Stomach smooth muscle (tissue), 2 donors: ENCODE measurements at regions not wholly inside any gene's neighbourhood (a gene's known extent, or its start where the extent isn't known, plus 50 kb on each side); places are given as distances from the start of the nearest gene placed in this dataset.

ENCODE experiments used
- H3K27ac ChIP-seq: one replicate; pipeline ENCODE4 v1.7.0; 2013; ENCODE audit warnings: mild to moderate bottlenecking, low read length, inconsistent platforms
- H3K27me3 ChIP-seq, 2 donors: one replicate each; pipeline ENCODE4 v1.7.0; 2013; ENCODE audit warnings: low read length in 2 of 2; ENCODE audit not compliant: insufficient read depth in 2 of 2, control insufficient read depth in 1 of 2
- H3K36me3 ChIP-seq, 2 donors: one replicate each; pipeline ENCODE4 v1.7.0; 2013; ENCODE audit warnings: low read length in 2 of 2; ENCODE audit not compliant: control insufficient read depth in 2 of 2, insufficient read depth in 2 of 2
- H3K4me1 ChIP-seq: one replicate; pipeline ENCODE4 v1.7.0; 2013; ENCODE audit warnings: low read length; ENCODE audit not compliant: control insufficient read depth, insufficient read depth
- H3K4me3 ChIP-seq, 2 donors: one replicate each; pipeline ENCODE4 v1.7.0; 2013; ENCODE audit warnings: low read length in 2 of 2
- H3K9ac ChIP-seq, 2 donors: one replicate each; pipeline ENCODE4 v1.7.0; 2013; ENCODE audit warnings: low read length in 2 of 2, mild to moderate bottlenecking in 1 of 2
- H3K9me3 ChIP-seq, 2 donors: one replicate each; pipeline ENCODE4 v1.7.0; 2013; ENCODE audit warnings: low read length in 2 of 2; ENCODE audit not compliant: control insufficient read depth in 2 of 2
- donor health status: healthy.
- donor health status: Pancreatic carcinoma.

DNA sequence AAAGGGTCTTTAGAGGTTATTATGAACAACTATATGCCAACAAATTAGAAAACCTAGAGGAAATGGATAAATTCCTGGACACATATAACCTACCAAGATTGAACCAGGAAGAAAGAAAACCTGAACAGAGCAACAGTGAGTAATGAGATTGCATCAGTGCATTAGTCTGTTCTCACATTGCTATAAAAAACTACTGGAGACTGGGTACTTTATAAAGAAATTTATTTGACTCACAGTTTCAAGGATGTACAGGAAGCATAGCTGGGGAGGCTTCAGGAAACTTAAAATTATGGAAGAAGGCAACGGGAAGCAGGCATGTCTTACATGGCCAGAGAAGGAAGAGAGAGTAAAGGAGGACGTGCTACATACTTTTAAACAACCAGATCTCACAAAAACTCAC is 70.8 kb upstream of the GNAZ start:
- Histone ChIP-seq H3K27me3 (peaks cover 0 to 2% of the 10 kb centered on the region in 2 donors), H3K4me1 (no peaks in the 10 kb centered on the region), H3K4me3 (no peak overlapping the region), H3K9me3 (peaks cover 2 to 8% of the 10 kb centered on the region in 2 donors), H3K36me3 (no peaks in the 10 kb centered on the region), H3K9ac (no peak overlapping the region), H3K27ac (no peak overlapping the region)

GRCh38 chr22:23000657-23001347 is 69.5 kb upstream of the GNAZ start:
- H3K27me3 ChIP-seq: peaks cover 0 to 2% of the 10 kb centered on the region in 2 donors
- no peak overlapping the region for H3K4me3 ChIP-seq
- H3K27ac ChIP-seq: no peak overlapping the region
- peaks cover 2 to 8% of the 10 kb centered on the region in 2 donors for H3K9me3 ChIP-seq
- H3K36me3 ChIP-seq: no peaks in the 10 kb centered on the region
- no peak overlapping the region for H3K9ac ChIP-seq
- H3K4me1 ChIP-seq: no peaks in the 10 kb centered on the region

DNA sequence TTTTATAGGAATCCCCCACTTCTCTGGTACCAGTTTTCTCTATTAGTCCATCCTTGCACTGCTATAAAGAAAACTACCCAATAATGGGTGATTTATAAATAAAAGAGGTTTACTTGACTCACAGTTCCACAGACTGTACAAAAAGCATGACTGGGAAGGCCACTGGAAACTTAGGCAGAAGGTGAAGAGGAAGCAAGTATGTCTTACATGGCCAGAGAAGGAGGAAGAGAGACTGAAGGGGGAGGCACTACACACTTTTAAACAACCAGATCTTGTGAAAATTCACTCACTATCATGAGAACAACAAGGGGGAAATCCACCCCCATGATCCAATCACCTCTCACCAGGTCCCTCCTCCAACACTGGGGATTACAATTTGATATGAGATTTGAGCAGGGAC is 68.9 kb upstream of the GNAZ start:
- Histone ChIP-seq H3K4me1 (no peaks in the 10 kb centered on the region), H3K27me3 (peaks cover 0 to 2% of the 10 kb centered on the region in 2 donors), H3K4me3 (no peak overlapping the region), H3K9ac (no peak overlapping the region), H3K27ac (no peak overlapping the region), H3K9me3 (peaks cover 2 to 7% of the 10 kb centered on the region in 2 donors), H3K36me3 (no peaks in the 10 kb centered on the region)

DNA sequence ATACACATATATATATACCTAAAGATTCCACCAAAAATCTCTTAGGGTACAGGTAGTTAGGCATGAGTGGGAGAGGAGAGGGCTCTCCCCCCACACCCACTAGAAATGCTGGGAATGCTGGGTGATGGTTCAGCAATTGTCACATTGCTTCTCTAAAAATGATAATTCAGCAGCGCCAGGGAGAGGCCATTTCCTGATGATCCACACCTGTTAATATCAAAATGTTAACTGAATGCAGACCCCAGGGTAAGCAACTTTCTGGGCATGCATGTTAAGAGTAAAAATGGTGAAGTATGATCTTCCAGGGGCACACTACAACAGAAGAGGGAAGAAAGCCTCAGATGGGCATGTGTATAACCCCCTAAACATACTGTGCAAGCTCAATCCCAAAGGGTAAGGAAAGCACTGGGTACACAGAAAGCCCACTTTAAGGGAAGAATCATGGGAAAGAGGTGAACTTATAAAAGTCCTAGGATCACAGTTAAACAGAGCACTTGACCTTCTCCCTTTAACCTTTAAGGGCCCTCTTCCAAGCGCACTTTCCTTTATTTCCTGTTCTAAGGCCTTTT is 67.6 kb upstream of the GNAZ start:
- H3K27me3 ChIP-seq: peaks cover 0 to 2% of the 10 kb centered on the region in 2 donors
- H3K4me1 ChIP-seq: no peaks in the 10 kb centered on the region
- H3K4me3 ChIP-seq: no peak overlapping the region
- no peaks in the 10 kb centered on the region for H3K36me3 ChIP-seq
- H3K9ac ChIP-seq: no peak overlapping the region
- peaks cover 0 to 2% of the 10 kb centered on the region in 2 donors for H3K9me3 ChIP-seq
- no peak overlapping the region for H3K27ac ChIP-seq

GRCh38 chr22:23007823-23008222 is 62.5 kb upstream of the GNAZ start:
- Histone ChIP-seq H3K27me3 (peaks cover 0 to 2% of the 10 kb centered on the region in 2 donors), H3K4me1 (no peaks in the 10 kb centered on the region), H3K4me3 (no peak overlapping the region), H3K27ac (no peak overlapping the region), H3K36me3 (no peaks in the 10 kb centered on the region), H3K9ac (no peak overlapping the region), H3K9me3 (no peaks in the 10 kb centered on the region)

DNA sequence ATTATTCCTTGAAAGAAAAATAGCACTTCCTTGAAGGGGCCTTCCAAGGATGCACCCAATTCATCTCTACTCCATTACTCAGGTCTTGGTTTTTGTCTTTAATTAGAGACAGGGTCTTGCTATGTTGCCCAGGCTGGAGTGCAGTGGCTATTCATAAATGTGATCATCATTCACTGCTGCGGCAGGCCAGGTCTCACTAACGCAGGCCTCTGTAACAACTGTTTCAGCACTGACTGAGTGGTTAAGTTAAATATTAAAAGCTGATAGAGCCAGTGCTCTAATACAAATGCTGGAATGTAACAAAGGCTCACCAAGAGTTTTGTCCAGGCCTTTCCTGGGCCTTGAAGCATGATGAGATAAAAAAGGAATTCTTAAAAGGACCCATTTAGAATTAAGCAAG is 61.4 kb upstream of the GNAZ start:
- Histone ChIP-seq H3K27me3 (peaks cover 0 to 2% of the 10 kb centered on the region in 2 donors), H3K4me1 (no peaks in the 10 kb centered on the region), H3K9me3 (no peaks in the 10 kb centered on the region)

More for the DNA sequence above, 61.4 kb upstream of the GNAZ start:
- no peak overlapping the region for H3K27ac ChIP-seq
- H3K4me3 ChIP-seq: no peak overlapping the region
- H3K9ac ChIP-seq: no peak overlapping the region
- no peaks in the 10 kb centered on the region for H3K36me3 ChIP-seq
